ENCODE measurements at regions not wholly inside any gene's neighbourhood (a gene's known extent, or its start where the extent isn't known, plus 50 kb on each side); places are given as distances from the start of the nearest gene placed in this dataset.
A peak's percentile ranks its signal among the peaks of the same experiment; 100 is the strongest.
"Not testable (repeated sequence)": the region's sequence is repeated elsewhere in the genome, so short reads cannot be mapped to it uniquely, and the experiment has no call there.

GRCh38 chr6:90375681-90376439, 79.2 kb upstream of the BACH2 start:
- DNase-seq (ENCODE audit: extremely low read depth, low read depth, low spot score): no peak

DNA sequence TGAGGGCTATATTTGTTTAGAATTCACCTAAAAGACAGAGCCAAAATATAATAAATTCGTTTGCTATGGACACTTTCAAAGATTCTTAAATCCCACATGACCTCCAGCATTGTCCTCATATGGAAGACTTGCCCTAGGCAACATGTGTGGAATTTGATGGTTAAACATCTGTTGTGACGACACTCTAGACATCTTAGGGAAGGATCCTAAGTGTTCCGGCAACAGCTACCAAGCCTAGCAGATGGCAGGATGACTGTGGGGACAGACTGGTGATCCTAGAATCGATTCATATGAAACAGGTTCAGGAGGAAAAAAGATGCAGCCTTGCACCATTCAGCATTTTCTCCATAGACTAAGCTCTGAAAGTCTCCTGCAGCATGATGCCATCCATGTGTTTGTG, 77.6 kb upstream of the BACH2 start:
- no peak for DNase-seq (ENCODE audit: extremely low read depth, low read depth, low spot score)

DNA sequence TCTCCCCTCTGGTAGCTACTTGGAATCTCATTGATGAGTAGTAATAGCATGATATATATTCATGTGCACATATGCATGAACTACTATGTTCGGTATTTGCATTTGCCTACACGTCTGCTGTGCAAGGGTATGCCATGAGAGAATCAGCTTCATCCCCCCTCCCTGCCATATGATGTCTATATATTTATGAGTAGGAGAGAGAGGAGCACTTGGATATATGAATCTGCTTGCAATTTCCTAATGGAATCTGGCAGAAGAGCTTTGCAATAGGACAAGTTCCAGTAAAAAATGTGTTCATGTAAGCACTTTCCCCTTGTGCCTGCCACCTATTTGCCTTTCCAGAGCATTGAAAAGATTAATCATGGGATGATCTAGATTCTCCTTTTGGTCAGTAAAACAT, 76.2 kb upstream of the BACH2 start:
- no peak for DNase-seq (ENCODE audit: extremely low read depth, low read depth, low spot score)

DNA sequence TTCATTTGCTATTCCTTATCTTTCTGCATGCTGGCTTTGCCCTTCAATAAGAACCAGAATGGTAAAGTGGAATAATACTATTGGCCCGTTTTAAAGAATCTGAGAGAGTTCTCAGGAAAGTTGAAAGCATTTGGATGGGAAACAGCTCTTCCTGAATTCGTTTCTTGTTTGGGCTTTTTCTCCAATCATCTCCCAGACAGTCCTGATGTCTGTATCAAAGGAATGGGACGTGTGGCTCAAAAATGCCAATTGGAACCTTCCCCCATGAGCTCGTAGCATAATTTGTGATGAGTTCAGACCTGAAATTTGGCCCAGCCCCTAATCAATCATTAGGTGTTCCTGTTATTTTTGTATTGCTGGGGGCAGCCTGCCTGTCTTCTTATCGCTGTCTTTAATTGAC, 75.8 kb upstream of the BACH2 start:
- DNase-seq (ENCODE audit: extremely low read depth, low read depth, low spot score): no peak

DNA sequence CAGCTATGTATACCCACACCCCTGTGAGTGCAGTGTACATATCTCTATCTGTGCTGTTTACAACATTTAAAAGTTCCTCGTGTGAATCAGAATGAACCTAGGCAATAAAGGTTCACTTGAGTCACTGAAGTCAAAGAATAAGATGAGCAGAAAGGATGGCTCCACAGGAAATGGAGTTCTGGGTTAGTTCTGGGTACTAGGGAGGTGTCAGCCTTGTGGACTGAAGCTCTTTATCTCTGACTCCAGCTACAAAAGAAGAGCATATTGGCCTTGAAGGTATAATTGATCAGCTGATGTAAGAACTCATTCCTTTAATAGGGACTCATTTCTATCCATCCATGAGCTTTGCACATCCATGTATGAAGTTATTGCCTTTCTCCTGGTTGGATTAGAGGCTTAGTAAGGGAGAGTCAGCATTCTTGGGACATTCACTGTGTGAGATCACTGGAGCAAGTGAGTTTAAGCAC, 73.9 kb upstream of the BACH2 start:
- no peak for DNase-seq (ENCODE audit: extremely low read depth, low read depth, low spot score)

DNA sequence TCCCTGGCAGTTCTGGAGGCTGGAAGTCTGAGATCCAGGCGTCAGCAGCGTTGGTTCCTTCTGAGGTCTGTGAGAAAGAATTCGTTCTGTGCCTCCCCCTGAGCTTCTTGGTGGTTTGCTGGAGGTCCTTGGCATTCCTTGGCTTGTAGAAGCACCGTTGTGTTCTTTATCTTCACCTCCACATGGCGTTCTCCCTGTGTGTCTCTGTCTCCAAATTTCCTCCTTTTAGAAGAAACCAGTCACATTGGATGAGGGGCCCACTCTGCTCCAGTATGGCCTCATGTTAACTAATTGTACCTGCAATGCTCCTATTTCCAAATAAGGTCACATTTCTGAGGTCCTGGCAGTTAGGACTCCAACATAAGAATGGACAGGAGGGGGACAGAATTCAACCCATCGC, 73.0 kb upstream of the BACH2 start:
- DNase-seq (ENCODE audit: extremely low read depth, low read depth, low spot score): no peak

DNA sequence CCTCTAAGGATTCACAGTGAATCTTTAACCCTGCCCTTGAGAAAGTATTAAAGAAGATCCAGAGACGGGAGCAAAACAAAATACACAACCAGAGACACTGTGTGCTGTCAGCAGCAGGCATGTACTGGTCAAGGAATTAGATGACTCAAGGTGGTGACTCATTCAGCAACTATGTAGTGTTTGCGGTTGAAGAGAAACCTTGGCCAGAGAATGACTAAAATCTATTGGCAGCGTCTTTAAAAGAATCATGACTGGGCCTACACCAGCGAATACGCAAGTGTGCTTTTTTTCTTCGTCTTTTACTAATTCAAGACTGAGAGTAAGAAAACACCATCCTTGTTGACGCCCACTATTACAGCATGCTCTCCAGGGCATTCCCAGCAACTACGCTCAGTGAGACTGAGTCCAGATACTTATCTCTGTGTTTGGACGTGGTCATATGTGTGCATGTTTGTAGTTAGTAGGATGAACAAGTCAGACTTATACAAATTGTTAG, 72.4 kb upstream of the BACH2 start:
- DNase-seq (ENCODE audit: extremely low read depth, low read depth, low spot score): peak; percentile 99

DNA sequence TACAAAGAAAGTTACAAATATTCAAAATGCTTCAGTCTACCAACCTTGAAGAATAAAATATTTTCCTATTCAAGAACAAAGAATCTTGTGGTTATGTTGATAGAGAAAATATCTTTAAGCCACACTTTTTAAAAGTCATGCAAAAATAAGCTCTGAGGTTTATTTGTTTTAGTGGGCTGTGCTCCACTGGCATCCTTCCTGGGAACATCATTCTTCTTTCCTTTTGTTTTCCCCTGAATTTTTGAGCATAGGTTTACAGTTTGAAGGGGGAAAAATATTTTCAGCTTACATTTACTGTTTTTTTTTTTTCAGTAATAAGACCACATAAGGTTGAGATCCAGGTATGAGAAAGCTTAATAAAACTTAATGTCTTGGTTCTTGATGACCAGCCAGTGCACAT, 72.0 kb upstream of the BACH2 start:
- DNase-seq (ENCODE audit: extremely low read depth, low read depth, low spot score): no peak

DNA sequence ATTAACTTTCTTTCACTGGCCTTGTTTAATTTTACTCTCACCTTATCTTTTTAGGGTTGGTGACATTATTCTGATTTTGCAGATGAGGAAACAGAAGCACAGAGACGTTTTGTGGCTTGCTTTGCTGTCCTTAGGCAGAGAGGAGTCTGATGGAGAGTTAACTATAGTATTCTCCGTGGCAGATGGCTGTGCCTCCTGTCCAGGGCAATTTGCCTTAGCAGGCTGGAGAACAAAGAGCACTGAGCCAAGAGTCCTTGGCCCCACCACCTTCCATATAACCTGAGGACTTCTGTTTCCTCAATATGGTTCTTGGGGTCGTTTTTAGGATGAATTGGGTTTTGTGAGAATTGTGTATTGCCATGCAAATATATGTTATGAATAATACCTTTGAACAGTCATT, 71.4 kb upstream of the BACH2 start:
- DNase-seq (ENCODE audit: extremely low read depth, low read depth, low spot score): no peak

DNA sequence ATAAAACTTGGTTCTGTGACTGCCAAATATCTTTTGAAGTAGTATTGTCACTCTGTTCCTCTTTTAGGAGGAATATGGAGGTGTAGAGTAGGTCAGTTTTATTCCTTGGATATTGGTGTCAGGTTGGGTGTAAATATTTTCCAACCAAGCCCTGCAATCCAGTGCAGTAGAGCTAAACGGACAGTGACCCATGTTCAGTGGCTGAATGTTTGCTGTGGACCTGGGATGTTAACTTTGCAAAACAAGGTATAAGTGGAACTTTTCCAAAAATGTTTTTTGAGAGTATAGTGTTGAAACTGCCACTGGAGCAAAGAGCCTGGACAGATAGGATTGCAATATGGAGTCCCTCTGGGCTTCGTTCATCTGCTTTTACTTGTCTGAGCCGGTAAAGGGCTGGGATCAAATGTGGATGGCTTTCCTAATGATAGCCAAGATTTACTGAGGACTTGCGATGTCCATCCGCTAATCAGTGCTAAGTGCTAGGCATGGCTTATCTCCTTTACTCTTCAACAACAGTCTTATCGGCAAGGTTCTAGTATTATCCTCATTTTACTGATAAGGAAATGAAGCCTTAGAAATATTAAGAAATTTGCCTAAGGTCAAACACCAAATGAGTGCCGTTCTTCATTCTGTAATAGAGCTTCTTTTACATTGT, 69.0 kb upstream of the BACH2 start:
- no peak for DNase-seq (ENCODE audit: extremely low read depth, low read depth, low spot score)

DNA sequence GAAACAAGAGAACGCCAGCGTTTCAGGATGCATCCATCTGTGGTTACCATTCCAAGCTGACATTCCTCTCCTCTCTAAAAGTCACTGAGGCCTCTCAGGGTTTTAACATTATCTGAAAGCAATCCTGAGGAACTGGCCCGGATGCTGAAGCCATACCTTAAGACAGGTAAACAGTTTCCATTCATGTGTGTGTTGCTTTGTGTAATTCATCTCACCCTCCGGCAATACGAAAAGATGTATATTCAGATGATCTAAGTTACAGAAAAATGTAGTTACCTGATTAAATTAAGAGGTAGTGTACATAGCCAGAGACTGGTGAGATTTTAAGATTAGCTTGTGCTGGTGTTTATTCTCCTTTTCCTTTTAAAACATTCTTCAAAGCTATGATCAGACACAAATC, 68.4 kb upstream of the BACH2 start:
- no peak for DNase-seq (ENCODE audit: extremely low read depth, low read depth, low spot score)

GRCh38 chr6:90364286-90364685, 67.6 kb upstream of the BACH2 start:
- DNase-seq (ENCODE audit: extremely low read depth, low read depth, low spot score): no peak

- no peak for DNase-seq (ENCODE audit: extremely low read depth, low read depth, low spot score)
Observed at GRCh38 chr6:90362318-90362717, 65.7 kb upstream of the BACH2 start.

- DNase-seq (ENCODE audit: extremely low read depth, low read depth, low spot score): no peak
Observed at GRCh38 chr6:90361174-90361573, 64.5 kb upstream of the BACH2 start.

DNA sequence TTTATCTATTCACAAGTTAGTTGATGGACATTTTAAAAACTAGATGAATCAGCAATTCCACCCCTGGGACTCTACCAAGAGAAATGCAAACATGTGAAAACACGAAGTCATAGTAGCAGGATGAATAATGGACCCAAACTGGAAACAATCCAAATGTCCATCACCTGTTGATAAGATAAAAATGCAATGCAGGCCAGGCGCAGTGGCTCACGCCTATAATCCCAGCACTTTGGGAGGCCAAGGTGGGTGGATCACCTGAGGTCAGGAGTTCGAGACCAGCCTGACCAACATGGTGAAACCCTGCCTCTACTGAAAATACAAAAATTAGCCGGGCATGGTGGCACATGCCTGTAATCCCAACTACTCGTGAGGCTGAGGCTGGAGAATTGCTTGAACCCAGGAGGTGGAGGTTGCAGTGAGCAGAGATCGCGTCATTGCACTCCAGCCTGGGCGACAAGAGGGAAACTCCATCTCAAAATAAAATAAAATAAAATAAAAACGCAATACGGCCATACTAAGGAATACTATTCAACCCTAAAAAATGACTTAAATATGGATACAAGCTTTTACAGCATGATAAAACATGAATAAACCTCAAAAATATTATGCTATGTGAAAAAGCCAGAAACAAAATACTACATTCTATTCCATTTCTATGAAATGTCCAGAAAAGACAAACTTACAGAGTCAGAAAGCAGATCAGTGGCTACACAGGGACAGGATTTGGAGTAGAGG, 61.6 kb upstream of the BACH2 start:
- not testable (repeated sequence) for DNase-seq (ENCODE audit: extremely low read depth, low read depth, low spot score)

- DNase-seq (ENCODE audit: extremely low read depth, low read depth, low spot score): no peak
Observed at GRCh38 chr6:90356012-90356421, 59.4 kb upstream of the BACH2 start.

- no peak for DNase-seq (ENCODE audit: extremely low read depth, low read depth, low spot score)
Observed at GRCh38 chr6:90354961-90355360, 58.3 kb upstream of the BACH2 start.

GRCh38 chr6:90351696-90352095, 55.1 kb upstream of the BACH2 start:
- no peak for DNase-seq (ENCODE audit: extremely low read depth, low read depth, low spot score)

- no peak for DNase-seq (ENCODE audit: extremely low read depth, low read depth, low spot score)
Observed at GRCh38 chr6:90350689-90351554, 54.3 kb upstream of the BACH2 start.

DNA sequence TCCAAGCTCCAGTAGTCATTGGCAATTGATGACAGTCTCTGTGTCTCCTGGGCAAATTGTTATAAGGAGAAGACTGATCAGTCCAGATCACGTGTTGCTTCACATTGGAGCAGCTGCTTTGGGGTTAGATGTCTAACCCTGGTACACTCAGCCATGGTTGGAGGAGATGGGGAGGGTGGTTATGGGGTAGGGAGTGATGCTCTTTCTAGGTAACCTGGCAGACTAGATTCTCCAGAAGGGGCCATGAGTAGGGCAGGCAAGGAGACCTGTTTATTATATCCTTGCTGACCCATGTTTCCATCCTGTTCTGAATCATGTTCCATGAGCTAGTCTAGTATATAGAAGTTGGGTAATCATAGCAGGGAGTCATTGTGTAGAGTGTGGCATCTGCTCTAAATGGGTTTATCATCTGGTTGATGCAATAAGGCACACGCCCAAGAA, 50.8 kb upstream of the BACH2 start:
- DNase-seq (ENCODE audit: extremely low read depth, low read depth, low spot score): no peak

GRCh38 chr6:90346729-90347128, 50.1 kb upstream of the BACH2 start:
- DNase-seq (ENCODE audit: extremely low read depth, low read depth, low spot score): no peak
